ENCODE measurements at regions not wholly inside any gene's neighbourhood (a gene's known extent, or its start where the extent isn't known, plus 50 kb on each side); places are given as distances from the start of the nearest gene placed in this dataset.

- no peak for DNase-seq
- H3K27ac ChIP-seq = peak overlapping the region in 1 of 2 donors; percentile 37
- WGBS, 2 donors = 62 to 63% methylated on average over 14 of the region's 14 CpGs
Measured at GRCh38 chr1:87524021-87524754, 195.5 kb downstream of the LMO4 start.

DNA sequence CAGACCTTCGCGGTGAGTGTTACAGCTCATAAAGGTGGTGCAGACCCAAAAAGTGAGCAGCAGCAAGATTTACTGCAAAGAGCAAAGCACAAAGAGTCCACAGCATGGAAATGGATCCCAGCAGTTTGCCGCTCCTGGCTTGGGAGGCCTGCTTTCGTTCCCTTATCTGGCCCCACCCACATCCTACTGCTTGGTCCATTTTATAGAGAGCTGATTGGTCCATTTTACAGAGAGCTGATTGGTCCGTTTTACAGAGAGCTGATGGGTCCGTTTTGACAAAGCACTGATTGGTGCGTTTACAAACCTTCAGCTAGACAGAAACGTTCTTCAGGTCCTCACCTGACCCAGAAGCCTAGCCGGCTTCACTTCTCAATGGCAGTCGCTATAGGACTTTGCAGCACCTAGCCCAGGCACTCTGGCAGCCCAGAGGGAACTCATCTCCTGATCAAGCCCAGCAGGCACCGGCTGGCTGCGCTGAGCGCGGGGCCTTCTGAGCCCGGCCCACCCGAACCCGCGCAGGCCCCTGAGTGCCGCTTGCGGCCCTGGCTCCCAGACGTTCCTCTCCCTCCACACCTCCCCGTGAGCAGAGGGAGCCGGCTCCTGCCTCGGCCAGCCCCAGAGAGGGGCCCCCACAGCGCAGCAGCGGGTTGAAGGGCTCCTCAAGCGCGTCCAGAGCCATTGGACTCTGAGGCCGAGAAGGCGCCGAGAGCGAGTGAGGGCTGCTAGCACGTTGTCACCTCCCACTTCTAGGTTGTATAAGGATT is 200.3 kb downstream of the LMO4 start:
- peak overlapping the region; percentile 38 to 42 for H3K4me3 ChIP-seq
- H3K4me1 ChIP-seq = no peaks in the 10 kb centered on the region
- TF ChIP-seq, protein P1, sequence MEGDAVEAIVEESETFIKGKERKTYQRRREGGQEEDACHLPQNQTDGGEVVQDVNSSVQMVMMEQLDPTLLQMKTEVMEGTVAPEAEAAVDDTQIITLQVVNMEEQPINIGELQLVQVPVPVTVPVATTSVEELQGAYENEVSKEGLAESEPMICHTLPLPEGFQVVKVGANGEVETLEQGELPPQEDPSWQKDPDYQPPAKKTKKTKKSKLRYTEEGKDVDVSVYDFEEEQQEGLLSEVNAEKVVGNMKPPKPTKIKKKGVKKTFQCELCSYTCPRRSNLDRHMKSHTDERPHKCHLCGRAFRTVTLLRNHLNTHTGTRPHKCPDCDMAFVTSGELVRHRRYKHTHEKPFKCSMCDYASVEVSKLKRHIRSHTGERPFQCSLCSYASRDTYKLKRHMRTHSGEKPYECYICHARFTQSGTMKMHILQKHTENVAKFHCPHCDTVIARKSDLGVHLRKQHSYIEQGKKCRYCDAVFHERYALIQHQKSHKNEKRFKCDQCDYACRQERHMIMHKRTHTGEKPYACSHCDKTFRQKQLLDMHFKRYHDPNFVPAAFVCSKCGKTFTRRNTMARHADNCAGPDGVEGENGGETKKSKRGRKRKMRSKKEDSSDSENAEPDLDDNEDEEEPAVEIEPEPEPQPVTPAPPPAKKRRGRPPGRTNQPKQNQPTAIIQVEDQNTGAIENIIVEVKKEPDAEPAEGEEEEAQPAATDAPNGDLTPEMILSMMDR (IDR thresholded peaks at IDR 0.05) = no peak
- no peak for TF ChIP-seq POLR2A (IDR thresholded peaks at IDR 0.05)
- WGBS, 2 donors = 71 to 79% methylated on average over 17 to 31 of the region's 33 CpGs
- H3K27me3 ChIP-seq = no peaks in the 10 kb centered on the region
- peak; percentile 65 for DNase-seq
- no peaks in the 10 kb centered on the region for H3K9me3 ChIP-seq
- no peak overlapping the region for H3K27ac ChIP-seq
- intact Hi-C loops (cut with DNase I; ENCODE audit: low total_unique reads) = no loop called here
- no peaks in the 10 kb centered on the region for H3K36me3 ChIP-seq (ENCODE audit: low read depth, missing control alignments)

More at GRCh38 chr1:87524021-87524754, 195.5 kb downstream of the LMO4 start:
- no peak for TF ChIP-seq POLR2A (IDR thresholded peaks at IDR 0.05)
- Histone ChIP-seq H3K4me1 (no peaks in the 10 kb centered on the region), H3K36me3 (ENCODE audit: low read depth, missing control alignments) (no peaks in the 10 kb centered on the region), H3K4me3 (no peak overlapping the region), H3K9me3 (no peaks in the 10 kb centered on the region), H3K27me3 (no peaks in the 10 kb centered on the region)
- intact Hi-C loops (cut with DNase I; ENCODE audit: low total_unique reads) = no loop called here

DNA sequence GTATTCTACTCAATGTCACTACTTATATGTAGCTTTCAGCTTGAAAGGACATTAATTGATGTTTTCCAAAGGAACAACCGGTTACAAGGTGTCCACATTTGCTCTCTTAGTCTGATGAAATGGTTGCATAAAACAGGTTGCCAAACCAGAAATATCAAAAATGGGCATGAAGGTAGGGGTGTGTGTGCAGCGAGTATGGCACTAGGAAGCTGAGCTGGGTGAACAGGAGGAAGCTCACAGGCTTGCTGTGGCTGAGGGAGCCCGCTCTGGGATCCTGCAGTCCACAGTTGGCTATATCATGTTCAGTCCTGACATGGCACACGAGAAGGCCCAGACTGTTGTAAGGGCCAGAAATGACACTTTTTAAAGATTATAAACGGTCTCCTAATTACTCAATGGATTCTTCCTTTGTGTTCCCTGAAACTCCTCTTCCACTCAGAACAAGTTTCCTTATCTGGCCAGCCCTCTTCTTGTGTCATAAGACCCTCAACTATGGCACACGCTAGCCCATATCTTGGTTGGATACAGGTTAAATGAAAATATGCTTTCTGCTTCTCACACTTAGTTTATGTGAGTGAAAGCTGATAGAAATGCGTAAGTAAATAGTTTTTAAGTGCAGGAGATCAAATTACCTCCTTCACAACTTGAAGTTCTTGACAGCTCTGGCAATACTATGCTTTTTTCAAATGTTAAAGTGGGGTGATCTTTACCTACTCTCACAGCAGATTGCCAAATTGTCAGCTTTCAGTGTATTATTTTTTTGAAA is 201.5 kb downstream of the LMO4 start:
- 74 to 88% methylated on average over 7 of the region's 7 CpGs for WGBS, 2 donors
- Histone ChIP-seq H3K4me3 (no peak overlapping the region), H3K27me3 (no peaks in the 10 kb centered on the region), H3K36me3 (ENCODE audit: low read depth, missing control alignments) (no peaks in the 10 kb centered on the region), H3K4me1 (no peaks in the 10 kb centered on the region), H3K27ac (no peak overlapping the region), H3K9me3 (no peaks in the 10 kb centered on the region)
- DNase-seq = no peak
- intact Hi-C loops (cut with DNase I; ENCODE audit: low total_unique reads) = no loop called here
- TF ChIP-seq, protein P1 (IDR thresholded peaks at IDR 0.05) = no peak
- TF ChIP-seq POLR2A (IDR thresholded peaks at IDR 0.05) = no peak

DNA sequence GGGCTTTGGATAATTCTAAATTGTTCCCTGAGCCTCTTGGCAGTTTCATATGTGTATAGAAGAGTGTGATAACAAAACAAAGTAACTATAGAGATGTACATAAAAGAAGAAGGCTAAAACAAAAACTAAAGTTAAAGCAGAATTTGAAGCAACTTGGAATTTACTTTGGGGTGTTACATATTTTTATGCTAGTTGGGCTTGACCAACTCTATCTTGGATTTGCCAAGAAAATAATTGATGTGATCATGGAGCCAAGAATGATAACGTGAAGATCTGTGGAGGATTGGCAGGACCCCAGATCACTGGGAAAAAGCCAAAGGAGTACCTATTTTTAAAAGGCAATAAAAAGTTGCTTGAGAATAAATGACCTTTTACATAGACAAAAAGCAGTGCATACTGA is 206.9 kb downstream of the LMO4 start:
- TF ChIP-seq POLR2A (IDR thresholded peaks at IDR 0.05) = no peak
- TF ChIP-seq, protein P1 (IDR thresholded peaks at IDR 0.05) = no peak
- Histone ChIP-seq H3K9me3 (no peaks in the 10 kb centered on the region), H3K4me1 (no peaks in the 10 kb centered on the region), H3K27me3 (no peaks in the 10 kb centered on the region), H3K27ac (no peak overlapping the region), H3K36me3 (ENCODE audit: low read depth, missing control alignments) (no peaks in the 10 kb centered on the region), H3K4me3 (no peak overlapping the region)
- no peak for DNase-seq
- 25 to 34% methylated on average over 1 of the region's 1 CpG for WGBS, 2 donors
- intact Hi-C loops (cut with DNase I; ENCODE audit: low total_unique reads) = no loop called here

DNA sequence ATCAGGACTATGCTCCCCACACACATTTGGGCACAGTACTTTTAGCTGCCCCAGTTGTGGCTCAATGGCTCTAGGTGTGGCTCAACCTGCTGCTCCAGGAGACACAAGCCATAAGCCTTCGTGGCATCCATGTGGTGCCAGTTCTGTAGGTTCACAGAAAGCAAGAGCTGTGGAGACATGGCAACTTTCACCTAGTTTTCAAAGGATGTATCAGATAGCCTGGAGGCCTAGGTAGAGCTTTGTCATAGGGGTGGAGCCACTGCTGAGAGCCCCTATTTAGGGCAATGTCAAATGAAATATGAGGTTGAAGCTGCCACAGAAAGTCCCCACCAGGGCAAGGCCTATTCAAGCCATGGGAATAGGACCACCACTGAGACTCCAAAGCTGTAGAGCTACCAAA is 210.5 kb downstream of the LMO4 start:
- DNase-seq = no peak
- Histone ChIP-seq H3K27ac (no peak overlapping the region), H3K36me3 (ENCODE audit: low read depth, missing control alignments) (no peaks in the 10 kb centered on the region), H3K9me3 (no peaks in the 10 kb centered on the region), H3K27me3 (no peaks in the 10 kb centered on the region), H3K4me1 (no peaks in the 10 kb centered on the region), H3K4me3 (no peak overlapping the region)
- TF ChIP-seq POLR2A (IDR thresholded peaks at IDR 0.05) = no peak
- TF ChIP-seq, protein P1 (IDR thresholded peaks at IDR 0.05) = no peak
- intact Hi-C loops (cut with DNase I; ENCODE audit: low total_unique reads) = no loop called here
- 100% methylated on average over 1 of the region's 1 CpG; no CpG with 5 or more reads in 1 of the 2 donors for WGBS, 2 donors

All from testis (tissue), 2 donors.